GM18861 (cell line): ENCODE measurements at regions not wholly inside any gene's neighbourhood (a gene's known extent, or its start where the extent isn't known, plus 50 kb on each side); places are given as distances from the start of the nearest gene placed in this dataset.
A peak's percentile ranks its signal among the peaks of the same experiment; 100 is the strongest.

Experiments used
- ATAC-seq: cut with Tn5 transposase; IDR thresholded peaks from one replicate; pipeline ENCODE4 v1.9.1; 2021; ENCODE audit not compliant: unreplicated experiment

DNA sequence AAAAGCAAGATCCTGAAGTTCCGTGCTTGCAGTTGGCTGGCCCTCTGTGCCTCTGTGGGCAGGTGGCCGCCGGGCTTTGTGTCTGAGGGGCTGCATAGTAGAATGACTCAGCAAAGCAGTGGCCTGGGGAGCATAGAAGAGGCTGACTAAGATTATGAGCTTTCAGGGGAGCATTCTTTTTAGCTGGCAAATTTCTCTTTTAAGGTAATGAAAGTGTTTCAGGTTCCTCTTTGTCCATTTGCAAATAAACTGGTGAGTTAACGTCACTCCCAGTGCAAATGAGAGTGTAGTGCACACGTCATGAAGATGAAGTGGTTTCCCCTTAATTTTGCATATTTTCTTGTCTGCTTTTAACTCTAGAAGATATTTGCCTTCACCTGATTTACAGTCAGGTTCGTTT, 98.6 kb downstream of the BCL2L11 start:
- ATAC-seq = peak; percentile 87

DNA sequence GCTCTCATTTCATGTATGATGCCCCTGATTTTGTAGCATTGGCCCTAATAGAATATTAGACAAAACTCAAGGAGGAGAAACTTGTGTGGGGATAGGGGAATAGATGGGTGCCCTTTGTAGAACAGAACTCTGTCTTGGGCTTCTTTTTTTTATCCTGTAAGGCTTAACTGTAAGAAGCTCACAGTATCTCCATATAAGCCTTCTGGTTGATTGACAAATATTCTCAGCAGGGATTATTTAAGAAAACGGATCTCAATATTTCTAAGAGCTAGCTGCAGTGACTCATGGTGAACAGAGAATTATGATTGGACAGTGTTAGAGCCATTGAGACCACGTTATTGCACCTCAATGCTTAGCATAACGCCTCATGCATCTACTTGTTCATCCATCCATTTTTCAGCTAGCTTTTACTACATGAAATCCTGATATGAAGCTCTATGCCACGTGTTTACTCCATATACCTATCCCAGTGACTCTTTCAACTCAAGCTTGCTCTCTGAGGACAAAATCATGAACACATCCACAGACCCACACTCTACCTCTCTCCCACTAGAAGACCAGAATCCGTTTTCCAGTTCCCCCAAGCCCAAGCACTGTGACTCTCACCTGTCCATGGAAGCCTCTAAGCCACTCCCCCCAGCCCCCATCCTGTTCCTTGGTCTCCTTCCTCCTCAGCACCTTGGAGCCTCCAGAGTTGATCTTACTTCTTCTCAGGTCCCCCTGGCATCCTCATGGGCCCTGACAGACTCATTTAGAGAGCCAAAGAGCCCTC, 99.2 kb downstream of the BCL2L11 start:
- ATAC-seq = no peak

DNA sequence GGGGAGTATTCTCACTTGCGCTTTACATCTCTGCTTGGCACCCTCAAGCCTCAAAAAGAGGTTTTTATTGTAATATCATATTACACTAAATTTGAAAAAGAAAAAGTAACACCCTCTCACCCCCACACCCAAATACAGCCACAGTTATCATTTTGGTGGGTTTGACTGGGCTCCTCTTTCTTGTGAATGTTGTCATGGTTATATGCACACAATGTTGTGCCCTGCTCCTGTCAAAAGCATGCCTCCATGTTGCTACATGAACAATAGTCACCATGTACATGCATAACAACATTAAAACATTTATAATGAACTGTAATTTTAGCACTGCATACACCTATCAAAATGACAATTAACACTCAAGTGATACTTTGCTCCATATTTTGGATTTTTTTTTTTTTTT, 100.2 kb downstream of the BCL2L11 start:
- no peak for ATAC-seq

GRCh38 chr2:111221701-111222100, 101.0 kb downstream of the BCL2L11 start:
- ATAC-seq = no peak

- ATAC-seq = no peak
These were observed 101.6 kb downstream of the BCL2L11 start for GRCh38 chr2:111222204-111222866.

DNA sequence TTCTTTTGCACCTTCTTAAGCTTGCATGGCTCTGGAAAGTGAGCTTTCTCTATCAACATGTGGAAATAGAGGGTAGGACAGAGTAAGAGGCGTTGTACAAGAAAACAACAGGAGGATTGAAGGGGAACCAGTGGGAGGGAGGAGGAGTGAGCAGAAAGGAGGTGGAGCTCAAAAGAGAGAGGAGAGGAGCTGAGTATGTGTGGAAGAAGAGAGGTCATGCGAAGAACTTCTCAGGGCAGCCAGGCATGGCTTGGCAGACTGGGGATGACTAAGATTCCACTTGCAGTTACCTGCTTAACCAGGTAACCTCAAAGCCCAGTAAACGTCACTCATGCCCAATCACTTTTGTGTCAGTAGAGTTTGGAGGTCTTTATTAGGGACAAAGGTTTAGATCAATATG, 105.1 kb downstream of the BCL2L11 start:
- ATAC-seq = no peak

GRCh38 chr2:111226876-111227700, 106.4 kb downstream of the BCL2L11 start:
- no peak for ATAC-seq

DNA sequence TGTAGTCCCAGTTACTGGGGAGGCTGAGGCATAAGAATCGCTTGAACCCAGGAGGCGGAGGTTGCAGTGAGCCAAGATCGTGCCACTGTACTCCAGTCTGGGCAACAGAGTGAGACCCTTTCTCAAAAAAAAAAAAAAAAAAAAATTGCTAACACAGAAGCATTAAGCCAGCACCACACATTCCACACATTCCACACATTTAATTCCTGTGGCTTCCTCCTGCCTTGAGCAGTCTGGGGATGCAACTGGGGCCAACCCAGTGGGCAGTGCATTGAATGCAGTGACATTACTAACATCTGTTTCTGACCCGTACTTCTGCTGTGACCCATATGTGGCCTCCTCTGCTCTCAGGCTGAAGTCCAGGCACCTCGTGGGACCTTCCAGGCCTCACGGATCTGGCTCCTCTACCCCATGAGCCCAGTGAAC, 107.0 kb downstream of the BCL2L11 start:
- ATAC-seq = no peak

- ATAC-seq = no peak
These were observed 111.0 kb downstream of the BCL2L11 start for GRCh38 chr2:111231532-111232252.

GRCh38 chr2:111235192-111236015, 114.7 kb downstream of the BCL2L11 start:
- ATAC-seq = no peak

DNA sequence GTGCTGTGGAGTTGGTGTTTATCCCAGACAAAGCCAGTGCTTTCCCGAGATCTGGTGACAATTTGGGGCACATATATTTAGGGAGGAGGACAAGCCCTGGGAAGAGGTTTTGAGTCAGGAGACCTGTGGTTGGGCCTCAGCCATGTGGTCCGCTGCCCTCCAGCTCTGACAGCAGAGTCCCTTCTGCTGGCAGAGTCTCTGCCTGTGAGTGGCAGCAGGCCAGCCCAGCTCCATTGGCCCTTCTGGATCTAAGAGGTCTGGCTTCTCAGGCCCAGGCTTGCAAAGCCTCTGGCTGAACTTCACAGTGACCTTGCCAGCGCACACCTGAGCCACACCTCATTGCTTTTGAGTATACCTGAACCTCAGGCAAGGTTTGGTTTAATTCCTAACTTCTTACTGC, 115.3 kb downstream of the BCL2L11 start:
- no peak for ATAC-seq

DNA sequence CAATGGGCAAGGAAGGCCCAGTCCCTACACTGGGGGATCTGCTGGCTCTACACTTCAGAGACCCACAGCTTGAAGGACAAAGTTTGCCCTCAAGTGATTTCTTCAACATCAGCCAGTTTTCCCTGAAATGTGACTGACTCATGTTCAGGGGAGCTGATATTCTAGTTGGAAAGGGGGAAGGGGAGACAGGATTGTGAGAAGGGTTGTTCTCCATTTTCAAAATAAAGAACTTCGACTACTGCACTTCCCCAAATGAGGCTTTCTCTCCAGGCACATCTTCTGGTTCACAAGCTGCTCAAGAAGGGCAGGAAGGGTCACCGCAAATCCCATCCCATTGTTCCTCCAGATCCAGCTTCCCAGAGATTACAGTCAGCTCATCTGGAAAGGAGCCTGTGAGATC, 117.6 kb downstream of the BCL2L11 start:
- ATAC-seq = no peak

- ATAC-seq = no peak
These were observed 118.4 kb downstream of the BCL2L11 start for GRCh38 chr2:111239107-111239506.

- ATAC-seq = no peak
These were observed 119.0 kb downstream of the BCL2L11 start for GRCh38 chr2:111239581-111240249.

DNA sequence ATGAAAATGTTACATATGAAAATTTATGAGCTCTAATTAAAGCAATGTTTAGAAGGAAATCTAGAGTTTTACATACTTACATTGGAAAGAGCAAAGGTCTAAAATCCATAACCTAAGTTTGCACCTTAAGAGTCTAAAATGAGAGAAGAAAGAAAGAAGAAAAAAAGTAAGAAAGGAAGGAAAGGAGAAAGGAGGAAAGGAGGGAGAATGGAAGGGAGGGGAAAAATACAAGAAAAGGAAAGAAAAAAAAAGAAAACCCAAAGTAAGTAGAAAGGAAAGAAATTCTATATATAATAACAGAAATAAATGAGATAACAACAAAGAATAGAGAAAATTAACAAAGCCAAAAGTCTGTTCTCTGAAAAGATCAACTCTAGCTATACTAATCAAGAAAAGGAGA, 122.6 kb downstream of the BCL2L11 start:
- no peak for ATAC-seq

DNA sequence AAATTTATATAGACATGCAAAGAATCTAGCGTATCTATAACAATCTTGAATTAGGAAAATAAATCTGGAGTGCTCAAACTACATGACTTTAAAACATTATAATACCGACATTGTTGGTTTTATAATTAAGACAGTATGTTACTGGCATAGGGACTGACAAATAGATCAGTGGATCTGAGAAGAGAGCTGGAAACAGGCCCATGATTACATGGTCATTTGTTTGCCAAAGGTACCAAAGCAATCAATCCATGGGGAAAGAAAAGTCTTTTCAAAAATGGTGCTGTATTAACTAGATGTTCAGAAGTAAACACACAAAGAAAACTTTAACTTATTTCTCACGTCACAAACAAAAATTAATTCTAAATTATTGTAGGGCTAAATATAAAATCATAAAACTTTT, 124.2 kb downstream of the BCL2L11 start:
- no peak for ATAC-seq

DNA sequence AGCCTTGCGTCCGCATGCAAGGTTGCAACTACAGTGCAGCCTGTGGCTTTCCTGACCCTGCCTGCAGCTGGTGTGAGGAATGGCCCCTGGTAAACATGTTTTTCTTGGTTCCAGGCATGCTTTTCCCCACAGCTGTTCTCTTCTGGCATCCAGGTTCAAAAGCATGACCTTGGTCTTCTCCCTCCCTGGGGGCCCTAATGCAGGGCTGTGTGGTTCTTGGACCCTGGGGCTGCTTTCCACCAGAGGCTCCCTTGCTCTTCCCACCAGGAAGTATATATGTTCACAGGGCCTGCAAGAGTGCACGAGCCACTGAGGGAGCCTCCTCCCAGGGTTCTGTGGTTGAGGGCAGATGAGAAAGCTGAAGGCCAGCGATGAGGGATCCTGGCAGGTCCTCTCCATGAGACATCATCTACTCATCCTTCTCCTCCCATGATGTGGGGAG, 125.9 kb downstream of the BCL2L11 start:
- ATAC-seq = no peak

DNA sequence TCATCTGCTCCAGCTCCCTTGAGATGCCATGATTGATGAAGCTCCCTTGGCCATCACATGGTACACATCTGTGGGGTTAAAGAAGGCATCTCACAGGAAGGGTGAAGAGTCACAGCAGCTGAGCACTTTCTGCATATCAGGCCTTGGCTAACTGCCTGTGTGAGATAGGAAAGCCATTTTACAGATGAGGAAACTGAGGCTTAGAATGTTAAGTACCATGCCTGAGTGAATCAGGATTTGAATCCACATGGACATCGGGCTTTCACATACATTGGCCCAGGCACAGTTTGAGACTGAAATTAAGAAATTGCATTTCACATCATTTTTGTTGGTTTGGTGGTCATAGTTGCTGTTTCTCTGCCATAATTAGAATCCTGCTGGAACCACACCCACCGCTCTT, 126.8 kb downstream of the BCL2L11 start:
- ATAC-seq = no peak

DNA sequence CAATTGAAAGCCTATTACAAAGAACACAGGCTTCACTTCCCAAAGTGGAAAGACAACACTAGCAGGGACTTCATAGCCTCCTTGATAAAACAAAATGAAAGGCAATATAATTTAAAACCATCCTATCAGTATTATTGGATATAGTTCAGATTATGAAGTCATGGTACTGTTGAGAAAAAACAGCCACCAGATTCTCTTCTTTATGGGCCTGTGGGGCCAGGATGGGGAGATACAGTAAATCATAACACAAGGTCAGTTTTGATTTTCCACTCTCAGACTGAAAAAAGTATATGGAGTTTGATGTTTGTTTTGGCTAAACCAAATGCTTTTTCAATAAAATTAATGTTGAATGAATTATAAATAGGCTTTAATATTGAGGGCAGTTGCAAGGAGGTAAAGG, 129.1 kb downstream of the BCL2L11 start:
- no peak for ATAC-seq
